ENCODE measurements at regions not wholly inside any gene's neighbourhood (a gene's known extent, or its start where the extent isn't known, plus 50 kb on each side); places are given as distances from the start of the nearest gene placed in this dataset.
"Not testable (repeated sequence)": the region's sequence is repeated elsewhere in the genome, so short reads cannot be mapped to it uniquely, and the experiment has no call there.

DNA sequence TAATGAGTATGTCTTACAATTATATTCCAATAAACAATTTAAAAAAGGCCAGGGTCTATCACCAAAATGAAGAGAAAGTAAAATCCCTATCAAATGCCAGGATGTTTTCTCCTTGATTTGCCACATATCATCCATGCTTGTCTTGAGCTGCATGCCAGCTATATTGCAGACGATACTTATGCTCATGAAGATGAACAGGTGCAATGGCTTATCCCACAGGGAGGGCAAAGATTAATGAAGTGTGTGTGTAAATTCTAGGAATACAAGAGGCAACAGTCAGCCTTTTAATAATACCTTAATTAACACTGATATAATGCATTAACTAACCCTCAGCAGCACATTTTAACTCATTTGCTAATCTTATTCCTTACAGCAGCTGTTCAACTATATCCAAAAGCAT is 850.5 kb downstream of the KCNA4 start:
- H3K9me3 Mint-ChIP-seq, result peaks cover 14% of the 10 kb centered on the region
- no peak overlapping the region for H3K27ac Mint-ChIP-seq
- H3K27me3 Mint-ChIP-seq (ENCODE audit: low read depth), result no peaks in the 10 kb centered on the region
- no peak overlapping the region for H3K4me3 Mint-ChIP-seq (ENCODE audit: low read depth)
- no peaks in the 10 kb centered on the region for H3K36me3 Mint-ChIP-seq (ENCODE audit: low read depth)
- H3K4me1 Mint-ChIP-seq (ENCODE audit: low read depth), result no peaks in the 10 kb centered on the region
- intact Hi-C loops (cut with micrococcal nuclease), result no loop called here
- DNase-seq (ENCODE audit: low spot score), result no peak

DNA sequence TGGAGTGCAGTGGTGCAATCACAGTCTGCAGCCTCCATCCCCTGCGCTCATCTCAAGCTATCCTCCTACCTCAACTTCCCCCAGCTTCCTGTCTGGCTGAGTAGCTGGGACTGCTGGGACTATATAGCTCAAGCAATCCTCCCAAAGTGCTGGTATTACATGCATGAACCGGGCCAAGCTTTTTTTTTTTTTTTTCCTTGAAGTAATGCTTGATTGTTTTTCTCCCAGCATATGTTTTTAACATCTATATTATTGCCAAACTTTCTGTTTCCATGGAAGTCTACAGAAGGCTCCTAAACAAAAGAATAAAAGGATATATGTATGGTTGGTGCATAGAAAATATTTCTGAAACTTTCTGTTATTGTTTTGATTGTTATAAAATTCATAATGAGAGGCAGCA is 853.6 kb downstream of the KCNA4 start:
- no peaks in the 10 kb centered on the region for H3K27me3 Mint-ChIP-seq (ENCODE audit: low read depth)
- no peak overlapping the region for H3K4me3 Mint-ChIP-seq (ENCODE audit: low read depth)
- H3K27ac Mint-ChIP-seq, result no peak overlapping the region

GRCh38 chr11:29162491-29162890 is 854.3 kb downstream of the KCNA4 start:
- Mint-ChIP-seq H3K4me3 (ENCODE audit: low read depth) (no peak overlapping the region), H3K27me3 (ENCODE audit: low read depth) (no peaks in the 10 kb centered on the region)

More for the DNA sequence above, 853.6 kb downstream of the KCNA4 start:
- H3K4me1 Mint-ChIP-seq (ENCODE audit: low read depth), result no peaks in the 10 kb centered on the region
- DNase-seq (ENCODE audit: low spot score), result no peak
- no peaks in the 10 kb centered on the region for H3K36me3 Mint-ChIP-seq (ENCODE audit: low read depth)
- intact Hi-C loops (cut with micrococcal nuclease), result no loop called here
- no peaks in the 10 kb centered on the region for H3K9me3 Mint-ChIP-seq

GRCh38 chr11:29161191-29161590 is 855.6 kb downstream of the KCNA4 start:
- intact Hi-C loops (cut with micrococcal nuclease), result no loop called here
- no peak for DNase-seq (ENCODE audit: low spot score)
- Mint-ChIP-seq H3K36me3 (ENCODE audit: low read depth) (no peaks in the 10 kb centered on the region), H3K27ac (no peak overlapping the region), H3K4me1 (ENCODE audit: low read depth) (no peaks in the 10 kb centered on the region), H3K9me3 (no peaks in the 10 kb centered on the region), H3K4me3 (ENCODE audit: low read depth) (no peak overlapping the region), H3K27me3 (ENCODE audit: low read depth) (no peaks in the 10 kb centered on the region)

More at GRCh38 chr11:29162491-29162890, 854.3 kb downstream of the KCNA4 start:
- no peaks in the 10 kb centered on the region for H3K36me3 Mint-ChIP-seq (ENCODE audit: low read depth)
- no peak for DNase-seq (ENCODE audit: low spot score)
- H3K9me3 Mint-ChIP-seq, result no peaks in the 10 kb centered on the region
- no peak overlapping the region for H3K27ac Mint-ChIP-seq
- intact Hi-C loops (cut with micrococcal nuclease), result no loop called here
- H3K4me1 Mint-ChIP-seq (ENCODE audit: low read depth), result no peaks in the 10 kb centered on the region

GRCh38 chr11:29159552-29160465 is 857.0 kb downstream of the KCNA4 start:
- no peaks in the 10 kb centered on the region for H3K36me3 Mint-ChIP-seq (ENCODE audit: low read depth)
- H3K4me1 Mint-ChIP-seq (ENCODE audit: low read depth), result no peaks in the 10 kb centered on the region
- DNase-seq (ENCODE audit: low spot score), result no peak
- intact Hi-C loops (cut with micrococcal nuclease), result no loop called here
- no peak overlapping the region for H3K27ac Mint-ChIP-seq
- H3K9me3 Mint-ChIP-seq, result no peaks in the 10 kb centered on the region
- H3K27me3 Mint-ChIP-seq (ENCODE audit: low read depth), result no peaks in the 10 kb centered on the region
- no peak overlapping the region for H3K4me3 Mint-ChIP-seq (ENCODE audit: low read depth)

DNA sequence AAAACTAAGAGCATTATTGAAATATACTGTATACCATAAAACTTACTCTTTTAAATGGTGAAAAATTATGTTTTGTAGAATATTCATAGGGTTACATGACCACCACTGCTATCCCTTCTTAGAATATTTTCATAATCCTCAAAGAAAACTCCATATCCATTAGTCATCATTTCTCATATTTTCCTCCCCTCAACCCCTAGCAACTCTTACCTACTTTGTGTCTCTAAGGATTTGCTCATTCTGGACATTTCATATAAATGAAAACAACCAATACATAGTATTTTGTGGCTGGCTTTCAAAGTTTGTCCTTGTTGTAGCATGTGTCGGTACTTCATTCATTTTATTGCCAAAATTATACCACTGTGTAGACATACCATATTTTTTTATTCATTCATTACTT is 863.8 kb downstream of the KCNA4 start:
- intact Hi-C loops (cut with micrococcal nuclease), result no loop called here
- no peaks in the 10 kb centered on the region for H3K27me3 Mint-ChIP-seq (ENCODE audit: low read depth)
- H3K4me1 Mint-ChIP-seq (ENCODE audit: low read depth), result no peaks in the 10 kb centered on the region
- H3K4me3 Mint-ChIP-seq (ENCODE audit: low read depth), result no peak overlapping the region
- H3K27ac Mint-ChIP-seq, result no peak overlapping the region
- H3K36me3 Mint-ChIP-seq (ENCODE audit: low read depth), result no peaks in the 10 kb centered on the region
- no peak for DNase-seq (ENCODE audit: low spot score)
- peaks cover 9% of the 10 kb centered on the region for H3K9me3 Mint-ChIP-seq

GRCh38 chr11:29142573-29142972 is 874.3 kb downstream of the KCNA4 start:
- H3K27ac Mint-ChIP-seq; H3K4me1 Mint-ChIP-seq (ENCODE audit: low read depth); H3K4me3 Mint-ChIP-seq (ENCODE audit: low read depth); intact Hi-C loops (cut with micrococcal nuclease); DNase-seq (ENCODE audit: low spot score); H3K27me3 Mint-ChIP-seq (ENCODE audit: low read depth); H3K36me3 Mint-ChIP-seq (ENCODE audit: low read depth): not testable (repeated sequence)
- H3K9me3 Mint-ChIP-seq, result peaks cover 22% of the 10 kb centered on the region

DNA sequence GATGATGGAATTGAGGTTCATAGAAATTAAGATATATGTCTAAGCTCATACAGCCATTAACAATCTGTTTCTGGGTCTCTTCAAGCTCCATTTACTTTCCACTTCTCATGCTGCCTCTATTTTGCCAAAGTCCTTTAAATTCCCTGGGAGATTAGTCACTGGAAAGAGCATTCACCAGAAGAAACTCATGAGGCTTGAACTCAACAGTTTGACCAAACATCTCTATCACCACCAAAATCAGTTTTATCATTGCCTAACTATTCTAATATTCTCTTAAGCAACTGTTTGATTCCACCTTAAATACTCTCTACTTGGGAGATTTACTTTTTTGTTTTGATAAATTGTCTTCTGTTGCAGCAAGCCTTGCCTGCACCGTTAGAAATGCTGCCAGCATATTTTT is 881.3 kb downstream of the KCNA4 start:
- intact Hi-C loops (cut with micrococcal nuclease), result no loop called here
- H3K27ac Mint-ChIP-seq, result no peak overlapping the region
- no peaks in the 10 kb centered on the region for H3K27me3 Mint-ChIP-seq (ENCODE audit: low read depth)
- no peaks in the 10 kb centered on the region for H3K36me3 Mint-ChIP-seq (ENCODE audit: low read depth)
- DNase-seq (ENCODE audit: low spot score), result no peak
- no peak overlapping the region for H3K4me3 Mint-ChIP-seq (ENCODE audit: low read depth)
- H3K9me3 Mint-ChIP-seq, result peaks cover 20% of the 10 kb centered on the region
- no peaks in the 10 kb centered on the region for H3K4me1 Mint-ChIP-seq (ENCODE audit: low read depth)

GRCh38 chr11:29131055-29131454 is 885.8 kb downstream of the KCNA4 start:
- no peaks in the 10 kb centered on the region for H3K4me1 Mint-ChIP-seq (ENCODE audit: low read depth)
- H3K36me3 Mint-ChIP-seq (ENCODE audit: low read depth), result no peaks in the 10 kb centered on the region
- peaks cover 22% of the 10 kb centered on the region for H3K9me3 Mint-ChIP-seq
- no peak overlapping the region for H3K27ac Mint-ChIP-seq
- no peaks in the 10 kb centered on the region for H3K27me3 Mint-ChIP-seq (ENCODE audit: low read depth)
- H3K4me3 Mint-ChIP-seq (ENCODE audit: low read depth), result no peak overlapping the region
- intact Hi-C loops (cut with micrococcal nuclease), result no loop called here
- no peak for DNase-seq (ENCODE audit: low spot score)

DNA sequence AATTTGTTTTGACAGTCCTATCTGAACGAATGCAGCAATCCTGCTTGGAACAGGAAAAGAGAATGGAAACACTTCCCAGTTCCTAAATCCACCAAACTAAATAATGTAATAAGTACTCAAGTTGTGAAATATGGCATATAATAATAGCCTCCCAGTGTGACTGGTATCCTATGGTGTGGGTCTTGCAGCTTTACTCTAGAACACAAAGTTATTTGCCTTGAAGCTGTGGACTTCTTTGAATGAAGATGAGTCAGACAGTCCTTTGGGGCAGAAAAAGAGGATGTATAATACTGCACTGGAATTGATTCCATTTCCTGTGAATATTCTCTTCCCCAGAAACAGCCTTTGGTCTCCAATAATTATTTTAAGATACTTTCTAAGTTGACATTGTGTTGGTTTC is 887.0 kb downstream of the KCNA4 start:
- Mint-ChIP-seq H3K4me1 (ENCODE audit: low read depth) (no peaks in the 10 kb centered on the region), H3K27me3 (ENCODE audit: low read depth) (no peaks in the 10 kb centered on the region), H3K27ac (no peak overlapping the region), H3K4me3 (ENCODE audit: low read depth) (no peak overlapping the region), H3K9me3 (peaks cover 22% of the 10 kb centered on the region), H3K36me3 (ENCODE audit: low read depth) (no peaks in the 10 kb centered on the region)
- DNase-seq (ENCODE audit: low spot score), result no peak
- intact Hi-C loops (cut with micrococcal nuclease), result no loop called here

- intact Hi-C loops (cut with micrococcal nuclease), result no loop called here
- no peaks in the 10 kb centered on the region for H3K36me3 Mint-ChIP-seq (ENCODE audit: low read depth)
- no peaks in the 10 kb centered on the region for H3K4me1 Mint-ChIP-seq (ENCODE audit: low read depth)
- no peaks in the 10 kb centered on the region for H3K27me3 Mint-ChIP-seq (ENCODE audit: low read depth)
- DNase-seq (ENCODE audit: low spot score), result no peak
- no peak overlapping the region for H3K4me3 Mint-ChIP-seq (ENCODE audit: low read depth)
- peaks cover 22% of the 10 kb centered on the region for H3K9me3 Mint-ChIP-seq
- H3K27ac Mint-ChIP-seq, result no peak overlapping the region
These were observed 889.4 kb downstream of the KCNA4 start for GRCh38 chr11:29127461-29127860.

- Mint-ChIP-seq H3K4me3 (ENCODE audit: low read depth) (no peak overlapping the region), H3K27ac (no peak overlapping the region), H3K4me1 (ENCODE audit: low read depth) (no peaks in the 10 kb centered on the region), H3K9me3 (peaks cover 13% of the 10 kb centered on the region), H3K27me3 (ENCODE audit: low read depth) (no peaks in the 10 kb centered on the region), H3K36me3 (ENCODE audit: low read depth) (no peaks in the 10 kb centered on the region)
- DNase-seq (ENCODE audit: low spot score), result no peak
- intact Hi-C loops (cut with micrococcal nuclease), result no loop called here
These were observed 891.2 kb downstream of the KCNA4 start for GRCh38 chr11:29125606-29126005.

GRCh38 chr11:29124470-29124869 is 892.4 kb downstream of the KCNA4 start:
- Mint-ChIP-seq H3K9me3 (peaks cover 11% of the 10 kb centered on the region), H3K36me3 (ENCODE audit: low read depth) (no peaks in the 10 kb centered on the region), H3K4me1 (ENCODE audit: low read depth) (no peaks in the 10 kb centered on the region)

More at GRCh38 chr11:29124470-29124869, 892.4 kb downstream of the KCNA4 start:
- intact Hi-C loops (cut with micrococcal nuclease), result no loop called here
- Mint-ChIP-seq H3K27ac (no peak overlapping the region), H3K4me3 (ENCODE audit: low read depth) (no peak overlapping the region), H3K27me3 (ENCODE audit: low read depth) (no peaks in the 10 kb centered on the region)
- no peak for DNase-seq (ENCODE audit: low spot score)

All from activated T-helper 2 cell treated with anti-CD3 and anti-CD28 coated beads, Interferon-gamma antibody, Interleukin-2, Interleukin-4, amounts not matched to agents 10 μg/mL and 5 μg/mL and 100 μg/mL, durations not matched to agents 14 hours and 24 hours and 36 hours (primary cell).